OCI-LY1 (cell line): ENCODE measurements at regions not wholly inside any gene's neighbourhood (a gene's known extent, or its start where the extent isn't known, plus 50 kb on each side); places are given as distances from the start of the nearest gene placed in this dataset.

Experiments used
- CTCF ChIP-seq: fragments of 200-600 bp; sonication (generic), shearing (Covaris generic); IDR thresholded peaks from 2 replicates; pipeline ENCODE4 v1.5.1; 2017; ENCODE audit warnings: mild to moderate bottlenecking, antibody characterized with exemption, low read length, moderate library complexity, mixed read lengths
- EZH2 ChIP-seq: fragments of 200-600 bp; sonication (generic), shearing (Covaris generic); IDR thresholded peaks from 2 replicates; pipeline ENCODE4 v1.8.0; 2017; ENCODE audit warnings: borderline replicate concordance, mixed run types, mild to moderate bottlenecking, antibody characterized with exemption, low read length, moderate library complexity, mixed read lengths

- no peak for TF ChIP-seq EZH2
- TF ChIP-seq CTCF: no peak
Measured at GRCh38 chr13:44260336-44260735, 113.3 kb upstream of the SERP2 start.
